Endothelial cell (in vitro differentiated cells): ENCODE measurements at regions not wholly inside any gene's neighbourhood (a gene's known extent, or its start where the extent isn't known, plus 50 kb on each side); places are given as distances from the start of the nearest gene placed in this dataset.
A peak's percentile ranks its signal among the peaks of the same experiment; 100 is the strongest.
"Not testable (repeated sequence)": the region's sequence is repeated elsewhere in the genome, so short reads cannot be mapped to it uniquely, and the experiment has no call there.

Experiments
- DNase-seq: peaks from one replicate; pipeline ENCODE4 v3.0.0; 2021; ENCODE audit warnings: low spot score
- H3K27ac Mint-ChIP-seq: one replicate; pipeline ENCODE4 v1.8.0; 2021; ENCODE audit warnings: mixed read lengths, inconsistent platforms; ENCODE audit not compliant: unreplicated experiment
- H3K27me3 Mint-ChIP-seq: one replicate; pipeline ENCODE4 v1.8.0; 2021; ENCODE audit warnings: mild to moderate bottlenecking, moderate library complexity, mixed read lengths, inconsistent platforms; ENCODE audit not compliant: unreplicated experiment
- H3K36me3 Mint-ChIP-seq: one replicate; pipeline ENCODE4 v1.8.0; 2021; ENCODE audit warnings: mild to moderate bottlenecking, low read depth, mixed read lengths, inconsistent platforms; ENCODE audit not compliant: unreplicated experiment
- H3K4me1 Mint-ChIP-seq: one replicate; pipeline ENCODE4 v1.8.0; 2021; ENCODE audit warnings: mild to moderate bottlenecking, mixed read lengths, inconsistent platforms; ENCODE audit not compliant: unreplicated experiment
- H3K4me3 Mint-ChIP-seq: one replicate; pipeline ENCODE4 v1.8.0; 2021; ENCODE audit warnings: mild to moderate bottlenecking, mixed read lengths, inconsistent platforms; ENCODE audit not compliant: unreplicated experiment
- H3K9me3 Mint-ChIP-seq: one replicate; pipeline ENCODE4 v1.8.0; 2021; ENCODE audit warnings: mixed read lengths, inconsistent platforms; ENCODE audit not compliant: unreplicated experiment
- CTCF ChIP-seq: fragments of 200-600 bp; sonication (generic); IDR thresholded peaks from one replicate; pipeline ENCODE4 v1.5.0; 2021; ENCODE audit warnings: antibody characterized with exemption; ENCODE audit not compliant: unreplicated experiment

GRCh38 chr14:105616802-105617192 is 90.4 kb downstream of the TMEM121 start:
- Mint-ChIP-seq H3K36me3 (peaks cover 16% of the 10 kb centered on the region), H3K27ac (no peak overlapping the region), H3K4me3 (no peak overlapping the region), H3K9me3 (peaks cover 20% of the 10 kb centered on the region), H3K27me3 (peaks cover 15% of the 10 kb centered on the region), H3K4me1 (peaks cover 2% of the 10 kb centered on the region)
- TF ChIP-seq CTCF, result no peak
- DNase-seq, result no peak

GRCh38 chr14:105617201-105617777 is 90.9 kb downstream of the TMEM121 start:
- H3K36me3 Mint-ChIP-seq, result peaks cover 16% of the 10 kb centered on the region
- no peak for TF ChIP-seq CTCF
- H3K4me1 Mint-ChIP-seq, result peaks cover 2% of the 10 kb centered on the region
- peak overlapping the region; percentile 9 for H3K27ac Mint-ChIP-seq
- H3K9me3 Mint-ChIP-seq, result peaks cover 20% of the 10 kb centered on the region
- no peak for DNase-seq
- peaks cover 15% of the 10 kb centered on the region for H3K27me3 Mint-ChIP-seq
- peak overlapping the region; percentile 60 for H3K4me3 Mint-ChIP-seq

DNA sequence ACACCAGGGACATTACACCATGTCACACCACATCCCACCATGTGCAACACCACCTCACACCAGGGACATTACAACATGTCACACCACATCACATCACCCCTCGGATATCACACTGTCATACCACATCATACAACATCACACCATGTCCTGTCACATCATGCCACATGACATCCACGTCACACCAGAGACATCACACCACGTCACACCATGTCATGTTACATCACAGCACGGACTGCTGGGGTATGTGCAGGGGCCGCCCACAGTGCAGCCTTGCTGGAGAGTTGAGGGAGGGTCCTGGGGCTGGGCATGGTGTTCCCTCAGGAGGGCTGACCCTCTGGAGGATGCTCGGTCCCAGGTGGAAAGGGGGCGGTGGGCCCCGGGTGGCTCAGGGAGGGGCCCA is 91.4 kb downstream of the TMEM121 start:
- Mint-ChIP-seq H3K36me3 (peaks cover 16% of the 10 kb centered on the region), H3K9me3 (peaks cover 20% of the 10 kb centered on the region), H3K4me3 (peak overlapping the region; percentile 60), H3K27me3 (peaks cover 17% of the 10 kb centered on the region), H3K27ac (peak overlapping the region; percentile 9)
- not testable (repeated sequence) for H3K4me1 Mint-ChIP-seq, DNase-seq

GRCh38 chr14:105619324-105619723 is 92.9 kb downstream of the TMEM121 start:
- Mint-ChIP-seq H3K36me3 (peaks cover 16% of the 10 kb centered on the region), H3K9me3 (peaks cover 20% of the 10 kb centered on the region), H3K4me3 (peak overlapping the region; percentile 40)

GRCh38 chr14:105620178-105620864 is 93.9 kb downstream of the TMEM121 start:
- H3K27me3 Mint-ChIP-seq, result peaks cover 25% of the 10 kb centered on the region
- H3K9me3 Mint-ChIP-seq, result peaks cover 20% of the 10 kb centered on the region
- H3K36me3 Mint-ChIP-seq, result peaks cover 16% of the 10 kb centered on the region
- DNase-seq, H3K27ac Mint-ChIP-seq, H3K4me3 Mint-ChIP-seq, H3K4me1 Mint-ChIP-seq: not testable (repeated sequence)

More at GRCh38 chr14:105619324-105619723, 92.9 kb downstream of the TMEM121 start:
- DNase-seq, H3K4me1 Mint-ChIP-seq: not testable (repeated sequence)
- Mint-ChIP-seq H3K27me3 (peaks cover 18% of the 10 kb centered on the region), H3K27ac (peak overlapping the region; percentile 32)

GRCh38 chr14:105620865-105621471 is 94.6 kb downstream of the TMEM121 start:
- not testable (repeated sequence) for DNase-seq, H3K4me1 Mint-ChIP-seq, H3K4me3 Mint-ChIP-seq, H3K27ac Mint-ChIP-seq
- Mint-ChIP-seq H3K9me3 (peaks cover 15% of the 10 kb centered on the region), H3K27me3 (peaks cover 26% of the 10 kb centered on the region), H3K36me3 (peaks cover 16% of the 10 kb centered on the region)

- not testable (repeated sequence) for H3K4me3 Mint-ChIP-seq, DNase-seq, H3K4me1 Mint-ChIP-seq, H3K27ac Mint-ChIP-seq
- Mint-ChIP-seq H3K27me3 (peaks cover 25% of the 10 kb centered on the region), H3K9me3 (peaks cover 15% of the 10 kb centered on the region), H3K36me3 (peaks cover 16% of the 10 kb centered on the region)
Measured at GRCh38 chr14:105621479-105622328, 95.3 kb downstream of the TMEM121 start.
